OCI-LY1 (cell line): ENCODE measurements at regions not wholly inside any gene's neighbourhood (a gene's known extent, or its start where the extent isn't known, plus 50 kb on each side); places are given as distances from the start of the nearest gene placed in this dataset.

Experiments used
- CTCF ChIP-seq: fragments of 200-600 bp; sonication (generic), shearing (Covaris generic); IDR thresholded peaks from 2 replicates; pipeline ENCODE4 v1.5.1; 2017; ENCODE audit warnings: mild to moderate bottlenecking, antibody characterized with exemption, low read length, moderate library complexity, mixed read lengths
- EZH2 ChIP-seq: fragments of 200-600 bp; sonication (generic), shearing (Covaris generic); IDR thresholded peaks from 2 replicates; pipeline ENCODE4 v1.8.0; 2017; ENCODE audit warnings: borderline replicate concordance, mixed run types, mild to moderate bottlenecking, antibody characterized with exemption, low read length, moderate library complexity, mixed read lengths

GRCh38 chr6:164042212-164042611, 627.7 kb downstream of the QKI start:
- no peak for TF ChIP-seq CTCF
- TF ChIP-seq EZH2 = no peak
